ENCODE measurements at regions not wholly inside any gene's neighbourhood (a gene's known extent, or its start where the extent isn't known, plus 50 kb on each side); places are given as distances from the start of the nearest gene placed in this dataset.

DNA sequence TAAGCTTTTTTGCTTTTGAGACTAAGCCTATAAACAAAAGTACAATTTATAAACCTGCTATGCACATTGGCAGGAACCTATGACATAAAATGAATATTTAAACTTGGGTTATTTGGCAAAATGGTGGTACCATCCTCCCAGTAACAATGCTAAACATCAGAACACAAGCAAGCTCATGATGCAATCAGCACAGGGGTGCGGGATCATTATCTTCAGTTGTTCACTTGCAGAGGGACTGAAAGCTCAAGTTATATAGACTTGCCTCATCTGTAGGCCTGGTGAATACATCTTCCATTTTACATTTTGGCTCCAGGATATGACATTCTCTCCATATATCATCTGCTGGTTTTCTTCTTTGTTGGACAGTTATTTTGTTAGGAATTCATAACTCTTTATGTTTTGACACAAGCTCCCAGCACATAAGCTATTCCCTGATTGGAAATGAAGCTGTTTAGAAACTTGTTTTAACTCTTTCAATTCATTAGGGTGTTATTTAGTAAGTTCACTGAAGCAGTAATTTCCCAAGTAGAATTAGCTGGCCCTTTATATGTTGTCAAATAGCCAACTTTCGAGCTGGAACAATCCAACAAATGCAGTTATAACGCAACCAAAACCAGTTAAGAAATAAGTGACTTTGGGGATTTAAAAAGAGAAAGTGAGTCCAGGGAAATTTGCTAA, 124.7 kb upstream of the LIFR start:
- ATAC-seq (no peak), DNase-seq (no peak)
- H3K4me3 ChIP-seq: no peak overlapping the region
- intact Hi-C loops (cut with DNase I): no loop called here
- H3K4me1 ChIP-seq: no peaks in the 10 kb centered on the region
- H3K9me3 ChIP-seq: no peaks in the 10 kb centered on the region
- TF ChIP-seq, protein P1, sequence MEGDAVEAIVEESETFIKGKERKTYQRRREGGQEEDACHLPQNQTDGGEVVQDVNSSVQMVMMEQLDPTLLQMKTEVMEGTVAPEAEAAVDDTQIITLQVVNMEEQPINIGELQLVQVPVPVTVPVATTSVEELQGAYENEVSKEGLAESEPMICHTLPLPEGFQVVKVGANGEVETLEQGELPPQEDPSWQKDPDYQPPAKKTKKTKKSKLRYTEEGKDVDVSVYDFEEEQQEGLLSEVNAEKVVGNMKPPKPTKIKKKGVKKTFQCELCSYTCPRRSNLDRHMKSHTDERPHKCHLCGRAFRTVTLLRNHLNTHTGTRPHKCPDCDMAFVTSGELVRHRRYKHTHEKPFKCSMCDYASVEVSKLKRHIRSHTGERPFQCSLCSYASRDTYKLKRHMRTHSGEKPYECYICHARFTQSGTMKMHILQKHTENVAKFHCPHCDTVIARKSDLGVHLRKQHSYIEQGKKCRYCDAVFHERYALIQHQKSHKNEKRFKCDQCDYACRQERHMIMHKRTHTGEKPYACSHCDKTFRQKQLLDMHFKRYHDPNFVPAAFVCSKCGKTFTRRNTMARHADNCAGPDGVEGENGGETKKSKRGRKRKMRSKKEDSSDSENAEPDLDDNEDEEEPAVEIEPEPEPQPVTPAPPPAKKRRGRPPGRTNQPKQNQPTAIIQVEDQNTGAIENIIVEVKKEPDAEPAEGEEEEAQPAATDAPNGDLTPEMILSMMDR (IDR thresholded peaks at IDR 0.05): no peak
- no peak for TF ChIP-seq POLR2A (IDR thresholded peaks at IDR 0.05)
- H3K27ac ChIP-seq: no peak overlapping the region
- no peaks in the 10 kb centered on the region for H3K27me3 ChIP-seq
- WGBS (ENCODE audit: insufficient coverage, low coverage, low lambda C conversion rate, missing lambda C conversion rate): 36% methylated on average over 2 of the region's 3 CpGs
- no peaks in the 10 kb centered on the region for H3K36me3 ChIP-seq

DNA sequence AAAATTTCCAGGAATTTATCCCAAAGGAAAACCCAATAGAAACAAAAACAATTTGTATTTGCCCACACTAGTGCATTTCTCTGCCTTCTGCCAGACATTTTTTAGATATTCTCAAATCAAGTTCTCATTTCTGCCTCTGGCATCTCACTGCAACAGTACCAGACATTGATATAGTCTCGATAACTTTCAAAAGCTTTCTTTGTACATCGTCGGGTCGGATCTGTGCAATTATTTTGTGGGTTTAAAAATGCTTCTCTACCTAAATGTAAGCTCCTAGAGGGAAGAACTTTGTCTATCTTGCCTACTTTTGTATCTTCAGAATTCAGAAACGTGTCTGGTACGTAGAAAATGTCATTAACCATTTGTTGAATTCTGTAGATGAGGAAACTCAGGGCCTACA, 125.5 kb upstream of the LIFR start:
- ATAC-seq: no peak

DNA sequence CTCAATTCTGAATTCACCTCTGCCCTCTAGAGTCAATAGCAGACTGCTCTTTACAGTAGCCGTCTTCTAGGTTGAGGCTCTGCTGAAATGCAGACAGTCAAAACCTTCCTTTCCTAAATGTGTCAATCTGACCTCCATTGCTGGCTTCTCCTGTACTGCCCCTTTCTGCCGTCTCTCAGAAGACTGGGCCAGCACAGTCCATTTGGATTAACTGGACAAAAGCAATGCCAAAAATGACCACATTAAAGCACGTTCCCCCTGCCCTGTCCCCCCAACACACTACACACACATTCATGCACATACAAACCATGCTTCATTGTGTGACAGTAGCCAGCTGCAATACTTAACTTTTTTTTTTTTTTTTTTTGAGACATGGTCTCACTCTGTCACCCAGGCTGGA, 130.2 kb upstream of the LIFR start:
- 28% methylated on average over 2 of the region's 3 CpGs for WGBS (ENCODE audit: insufficient coverage, low coverage, low lambda C conversion rate, missing lambda C conversion rate)
- Histone ChIP-seq H3K27ac (no peak overlapping the region), H3K4me1 (no peaks in the 10 kb centered on the region), H3K27me3 (no peaks in the 10 kb centered on the region), H3K4me3 (no peak overlapping the region), H3K9me3 (no peaks in the 10 kb centered on the region), H3K36me3 (no peaks in the 10 kb centered on the region)
- ATAC-seq (no peak), DNase-seq (no peak)
- intact Hi-C loops (cut with DNase I): no loop called here
- TF ChIP-seq, protein P1 (IDR thresholded peaks at IDR 0.05): no peak
- TF ChIP-seq POLR2A (IDR thresholded peaks at IDR 0.05): no peak

More for the DNA sequence above, 125.5 kb upstream of the LIFR start:
- Histone ChIP-seq H3K27ac (no peak overlapping the region), H3K36me3 (no peaks in the 10 kb centered on the region), H3K4me3 (no peak overlapping the region), H3K27me3 (no peaks in the 10 kb centered on the region), H3K9me3 (no peaks in the 10 kb centered on the region), H3K4me1 (no peaks in the 10 kb centered on the region)
- no peak for DNase-seq
- intact Hi-C loops (cut with DNase I): no loop called here
- TF ChIP-seq, protein P1 (IDR thresholded peaks at IDR 0.05): no peak
- TF ChIP-seq POLR2A (IDR thresholded peaks at IDR 0.05): no peak
- WGBS (ENCODE audit: insufficient coverage, low coverage, low lambda C conversion rate, missing lambda C conversion rate): 79% methylated on average over 6 of the region's 6 CpGs

DNA sequence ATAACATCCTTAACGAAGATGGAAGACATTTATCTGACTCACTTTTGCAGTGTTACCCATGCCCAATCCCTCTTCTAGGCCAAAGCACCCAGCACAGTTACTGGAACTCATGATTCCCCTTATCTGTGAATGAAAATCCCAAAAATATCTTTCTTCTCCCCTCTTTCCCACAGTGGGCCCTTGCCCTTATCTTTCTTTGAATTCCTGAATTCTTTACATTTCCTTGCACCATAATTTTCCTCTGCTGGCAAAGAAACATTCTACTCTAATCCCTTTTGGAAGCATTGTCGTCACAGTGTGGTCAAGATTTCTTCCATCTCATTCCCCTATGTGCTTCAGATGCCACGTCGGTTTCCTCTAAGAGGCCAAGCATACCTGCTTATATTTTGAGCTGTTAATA, 135.9 kb upstream of the LIFR start:
- TF ChIP-seq, protein P1 (IDR thresholded peaks at IDR 0.05): no peak
- no peak for TF ChIP-seq POLR2A (IDR thresholded peaks at IDR 0.05)
- intact Hi-C loops (cut with DNase I): no loop called here
- no peak overlapping the region for H3K27ac ChIP-seq
- ATAC-seq (no peak), DNase-seq (no peak)
- H3K4me1 ChIP-seq: no peaks in the 10 kb centered on the region
- 77% methylated on average over 4 of the region's 4 CpGs for WGBS (ENCODE audit: insufficient coverage, low coverage, low lambda C conversion rate, missing lambda C conversion rate)
- H3K4me3 ChIP-seq: no peak overlapping the region
- H3K36me3 ChIP-seq: no peaks in the 10 kb centered on the region
- no peaks in the 10 kb centered on the region for H3K9me3 ChIP-seq
- no peaks in the 10 kb centered on the region for H3K27me3 ChIP-seq

Data from right lobe of liver (tissue), 6 donors.